Smooth muscle cell (in vitro differentiated cells): ENCODE measurements at regions not wholly inside any gene's neighbourhood (a gene's known extent, or its start where the extent isn't known, plus 50 kb on each side); places are given as distances from the start of the nearest gene placed in this dataset.

Experiments used
- DNase-seq: peaks from one replicate; lab custom pipeline; 2025; ENCODE audit not compliant: unreplicated experiment; lab: John Stamatoyannopoulos, UW
- H2AFZ ChIP-seq: fragments of 200-600 bp; sonication (generic); 2 replicates; pipeline ENCODE4 v1.6.0; 2016; ENCODE audit warnings: antibody characterized with exemption, low read depth, mild to moderate bottlenecking
- H3F3A ChIP-seq: fragments of 200-600 bp; sonication (generic); 2 replicates; pipeline ENCODE4 v1.6.0; 2017; ENCODE audit warnings: antibody characterized with exemption, low read depth
- H3K27ac ChIP-seq: fragments of 200-600 bp; sonication (generic); 2 replicates; pipeline ENCODE4 v1.5.1; 2016; ENCODE audit warnings: low read depth, mild to moderate bottlenecking
- H3K27me3 ChIP-seq: fragments of 200-600 bp; sonication (generic); 2 replicates; pipeline ENCODE4 v1.6.1; 2016; ENCODE audit warnings: low read depth, mild to moderate bottlenecking
- H3K36me3 ChIP-seq: fragments of 200-600 bp; sonication (generic); 2 replicates; pipeline ENCODE4 v1.5.1; 2016; ENCODE audit warnings: low read depth
- H3K4me1 ChIP-seq: fragments of 200-600 bp; sonication (generic); 2 replicates; pipeline ENCODE4 v1.5.1; 2016; ENCODE audit warnings: low read depth
- H3K4me2 ChIP-seq: fragments of 200-600 bp; sonication (generic); 2 replicates; pipeline ENCODE4 v1.6.0; 2016; ENCODE audit warnings: mild to moderate bottlenecking
- H3K4me3 ChIP-seq: fragments of 200-600 bp; sonication (generic); 2 replicates; pipeline ENCODE4 v1.5.1; 2016; ENCODE audit warnings: mild to moderate bottlenecking
- H3K79me2 ChIP-seq: fragments of 200-600 bp; sonication (generic); 2 replicates; pipeline ENCODE4 v1.6.0; 2016; ENCODE audit warnings: low read depth, mild to moderate bottlenecking
- H3K9ac ChIP-seq: fragments of 200-600 bp; sonication (generic); 2 replicates; pipeline ENCODE4 v1.6.0; 2016; ENCODE audit warnings: low read depth
- H3K9me3 ChIP-seq: fragments of 200-600 bp; sonication (generic); replicated peaks from 2 replicates; pipeline ENCODE4 v1.5.1; 2016; ENCODE audit warnings: low read depth
- H4K20me1 ChIP-seq: fragments of 200-600 bp; sonication (generic); 2 replicates; pipeline ENCODE4 v1.6.0; 2016; ENCODE audit warnings: low read depth
- WGBS: methylation state at CpG from one replicate; pipeline ENCODE4 v1.1.7; 2016; ENCODE audit warnings: low lambda C conversion rate; 5-methylcytosine and 5-hydroxymethylcytosine counted together
- TF ChIP-seq, protein P1 (sequence below): fragments of 200-600 bp; sonication (generic); IDR thresholded peaks from 2 replicates; pipeline ENCODE4 v1.5.1; 2017; ENCODE audit warnings: borderline replicate concordance, mild to moderate bottlenecking, antibody characterized with exemption; ENCODE audit not compliant: insufficient read depth, poor library complexity, severe bottlenecking

- Histone ChIP-seq H4K20me1 (no peaks in the 10 kb centered on the region), H3K4me1 (peaks cover 10% of the 10 kb centered on the region), H3K27me3 (peaks cover 7% of the 10 kb centered on the region), H2AFZ (no peak overlapping the region), H3K4me2 (no peak overlapping the region), H3K27ac (no peak overlapping the region), H3K36me3 (no peaks in the 10 kb centered on the region), H3F3A (no peaks in the 10 kb centered on the region), H3K9ac (no peak overlapping the region), H3K4me3 (no peak overlapping the region), H3K9me3 (no peaks in the 10 kb centered on the region), H3K79me2 (no peaks in the 10 kb centered on the region)
- TF ChIP-seq, protein P1, sequence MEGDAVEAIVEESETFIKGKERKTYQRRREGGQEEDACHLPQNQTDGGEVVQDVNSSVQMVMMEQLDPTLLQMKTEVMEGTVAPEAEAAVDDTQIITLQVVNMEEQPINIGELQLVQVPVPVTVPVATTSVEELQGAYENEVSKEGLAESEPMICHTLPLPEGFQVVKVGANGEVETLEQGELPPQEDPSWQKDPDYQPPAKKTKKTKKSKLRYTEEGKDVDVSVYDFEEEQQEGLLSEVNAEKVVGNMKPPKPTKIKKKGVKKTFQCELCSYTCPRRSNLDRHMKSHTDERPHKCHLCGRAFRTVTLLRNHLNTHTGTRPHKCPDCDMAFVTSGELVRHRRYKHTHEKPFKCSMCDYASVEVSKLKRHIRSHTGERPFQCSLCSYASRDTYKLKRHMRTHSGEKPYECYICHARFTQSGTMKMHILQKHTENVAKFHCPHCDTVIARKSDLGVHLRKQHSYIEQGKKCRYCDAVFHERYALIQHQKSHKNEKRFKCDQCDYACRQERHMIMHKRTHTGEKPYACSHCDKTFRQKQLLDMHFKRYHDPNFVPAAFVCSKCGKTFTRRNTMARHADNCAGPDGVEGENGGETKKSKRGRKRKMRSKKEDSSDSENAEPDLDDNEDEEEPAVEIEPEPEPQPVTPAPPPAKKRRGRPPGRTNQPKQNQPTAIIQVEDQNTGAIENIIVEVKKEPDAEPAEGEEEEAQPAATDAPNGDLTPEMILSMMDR: no peak
- no peak for DNase-seq
- 90% methylated on average over 6 of the region's 6 CpGs for WGBS
Observed at GRCh38 chr10:131679926-131680325, 220.9 kb upstream of the PPP2R2D start.

- WGBS: 87% methylated on average over 7 of the region's 7 CpGs
- peaks cover 8% of the 10 kb centered on the region for H3K4me1 ChIP-seq
- H3K79me2 ChIP-seq: no peaks in the 10 kb centered on the region
- no peak overlapping the region for H2AFZ ChIP-seq
- no peaks in the 10 kb centered on the region for H3K36me3 ChIP-seq
- no peak overlapping the region for H3K27ac ChIP-seq
- peaks cover 9% of the 10 kb centered on the region for H3K27me3 ChIP-seq
- DNase-seq: no peak
- H3K4me2 ChIP-seq: no peak overlapping the region
- H4K20me1 ChIP-seq: no peaks in the 10 kb centered on the region
- H3F3A ChIP-seq: no peaks in the 10 kb centered on the region
- H3K4me3 ChIP-seq: no peak overlapping the region
- no peaks in the 10 kb centered on the region for H3K9me3 ChIP-seq
- TF ChIP-seq, protein P1: no peak
- H3K9ac ChIP-seq: no peak overlapping the region
Observed at GRCh38 chr10:131681122-131681521, 219.7 kb upstream of the PPP2R2D start.

GRCh38 chr10:131681656-131682055 is 219.2 kb upstream of the PPP2R2D start:
- 87% methylated on average over 12 of the region's 12 CpGs for WGBS
- TF ChIP-seq, protein P1: no peak
- Histone ChIP-seq H3K27ac (no peak overlapping the region), H3K79me2 (no peaks in the 10 kb centered on the region), H3K4me3 (no peak overlapping the region), H3K9ac (no peak overlapping the region), H2AFZ (no peak overlapping the region), H3K4me1 (peaks cover 7% of the 10 kb centered on the region), H3K36me3 (no peaks in the 10 kb centered on the region), H3K9me3 (no peaks in the 10 kb centered on the region), H3F3A (no peaks in the 10 kb centered on the region), H3K27me3 (peaks cover 9% of the 10 kb centered on the region), H4K20me1 (no peaks in the 10 kb centered on the region), H3K4me2 (no peak overlapping the region)
- no peak for DNase-seq

- Histone ChIP-seq H3K9ac (no peak overlapping the region), H3K4me3 (no peak overlapping the region), H3K79me2 (no peaks in the 10 kb centered on the region), H3K9me3 (no peaks in the 10 kb centered on the region), H3F3A (no peaks in the 10 kb centered on the region), H2AFZ (no peak overlapping the region), H3K4me2 (no peak overlapping the region), H3K36me3 (no peaks in the 10 kb centered on the region), H3K27me3 (peaks cover 3% of the 10 kb centered on the region), H4K20me1 (no peaks in the 10 kb centered on the region), H3K27ac (no peak overlapping the region), H3K4me1 (peaks cover 14% of the 10 kb centered on the region)
- TF ChIP-seq, protein P1: no peak
- DNase-seq: no peak
- WGBS: 94% methylated on average over 20 of the region's 20 CpGs
Observed at GRCh38 chr10:131682271-131682962, 218.4 kb upstream of the PPP2R2D start.
